IMR-90 (cell line): ENCODE measurements at regions not wholly inside any gene's neighbourhood (a gene's known extent, or its start where the extent isn't known, plus 50 kb on each side); places are given as distances from the start of the nearest gene placed in this dataset.

Experiments
- ATAC-seq: fragments of 200-7000 bp; cut with Tn5 transposase; 2 replicates; pipeline ENCODE4 v1.9.1; 2020; ENCODE audit warnings: low read depth, mild to moderate bottlenecking, moderate library complexity
- BruUV-seq: library from RNA; stranded (reverse); fragments of 400-500 nt; replicated peaks from 2 replicates; lab custom pipeline; 2021; lab: Mats Ljungman, UMichigan
- CTCF ChIA-PET: fragments of 300-600 bp; formaldehyde crosslinking; extraction: SDS; loops from one replicate; lab custom pipeline; 2021; ENCODE audit warnings: antibody characterized with exemption; lab: Yijun Ruan, JAX
- POLR2A ChIA-PET: fragments of 300-600 bp; sonication (Branson Sonifier 250); formaldehyde crosslinking; loops from one replicate; lab custom pipeline; 2022; ENCODE audit warnings: antibody characterized with exemption; ENCODE audit not compliant: unreplicated experiment; lab: Charles Lee
- DNase-seq: peaks from one replicate; pipeline ENCODE4 v3.0.0; 2013
- H2AFZ ChIP-seq: replicated peaks from 2 replicates; pipeline ENCODE3; 2013; ENCODE audit warnings: low read length, mild to moderate bottlenecking; ENCODE audit not compliant: poor library complexity
- H2AK5ac ChIP-seq: 2 replicates; pipeline ENCODE4 v1.6.1; 2013; ENCODE audit warnings: low read depth, low read length, inconsistent platforms
- H2AK9ac ChIP-seq: replicated peaks from 2 replicates; pipeline ENCODE3; 2013; ENCODE audit warnings: mild to moderate bottlenecking, low read depth, low read length, moderate library complexity; ENCODE audit not compliant: poor library complexity
- H2BK120ac ChIP-seq: 2 replicates; pipeline ENCODE4 v1.6.1; 2013; ENCODE audit warnings: low read depth, low read length, inconsistent platforms
- H2BK15ac ChIP-seq: 3 replicates; pipeline ENCODE4 v1.6.1; 2013; ENCODE audit warnings: low read depth, low read length, inconsistent platforms
- H2BK20ac ChIP-seq: 2 replicates; pipeline ENCODE4 v1.6.1; 2013; ENCODE audit warnings: low read depth, mild to moderate bottlenecking, inconsistent platforms, low read length, moderate library complexity
- H2BK5ac ChIP-seq: 2 replicates; pipeline ENCODE4 v1.6.1; 2013; ENCODE audit warnings: mild to moderate bottlenecking, low read depth, low read length, inconsistent platforms; ENCODE audit not compliant: poor library complexity, severe bottlenecking
- H3K14ac ChIP-seq: replicated peaks from 2 replicates; pipeline ENCODE4 v1.6.1; 2013; ENCODE audit warnings: low read depth, low read length, inconsistent platforms
- H3K18ac ChIP-seq: 2 replicates; pipeline ENCODE4 v1.6.1; 2013; ENCODE audit warnings: low read depth, low read length, control low read depth
- H3K23ac ChIP-seq: 2 replicates; pipeline ENCODE4 v1.6.1; 2013; ENCODE audit warnings: low read depth, low read length, inconsistent platforms
- H3K27ac ChIP-seq: 2 replicates; pipeline ENCODE4 v1.5.1; 2013; ENCODE audit warnings: mild to moderate bottlenecking, control low read depth, low read length; ENCODE audit not compliant: insufficient read depth
- H3K27me3 ChIP-seq: 2 replicates; pipeline ENCODE4 v1.6.1; 2013; ENCODE audit warnings: low read length; ENCODE audit not compliant: control insufficient read depth, insufficient read depth
- H3K36me3 ChIP-seq: 2 replicates; pipeline ENCODE4 v1.6.1; 2013; ENCODE audit warnings: low read length, mixed read lengths; ENCODE audit not compliant: control insufficient read depth, insufficient read depth
- H3K4ac ChIP-seq: 2 replicates; pipeline ENCODE4 v1.6.1; 2013; ENCODE audit warnings: low read depth, low read length, inconsistent platforms
- H3K4me1 ChIP-seq: 2 replicates; pipeline ENCODE4 v1.6.1; 2013; ENCODE audit warnings: low read length, mixed read lengths; ENCODE audit not compliant: control insufficient read depth, insufficient read depth
- H3K4me2 ChIP-seq: 2 replicates; pipeline ENCODE4 v1.6.1; 2013; ENCODE audit warnings: low read depth, mild to moderate bottlenecking, control low read depth, low read length, moderate library complexity
- H3K4me3 ChIP-seq: 2 replicates; pipeline ENCODE4 v1.5.1; 2013; ENCODE audit warnings: low read depth, mild to moderate bottlenecking, control low read depth, low read length, moderate library complexity; ENCODE audit not compliant: insufficient read depth
- H3K56ac ChIP-seq: 2 replicates; pipeline ENCODE4 v1.6.1; 2013; ENCODE audit warnings: low read length, inconsistent platforms; ENCODE audit not compliant: insufficient read depth; ENCODE audit errors: extremely low read depth
- H3K79me1 ChIP-seq, 2 experiments: 2 replicates each; pipeline ENCODE4 v1.6.1; 2013; ENCODE audit warnings: low read length in 2 of 2, inconsistent platforms in 1 of 2, low read depth in 1 of 2
- H3K9ac ChIP-seq: 2 replicates; pipeline ENCODE4 v1.6.1; 2013; ENCODE audit warnings: low read depth, low read length, control low read depth
- H3K9me1 ChIP-seq: 2 replicates; pipeline ENCODE4 v1.6.1; 2013; ENCODE audit warnings: low read length, inconsistent platforms; ENCODE audit not compliant: insufficient read depth
- H3K9me3 ChIP-seq: 2 replicates; pipeline ENCODE4 v1.6.1; 2013; ENCODE audit warnings: low read length; ENCODE audit not compliant: control insufficient read depth, insufficient read depth
- H4K20me1 ChIP-seq: 2 replicates; pipeline ENCODE4 v1.6.1; 2013; ENCODE audit warnings: low read length, inconsistent platforms; ENCODE audit not compliant: insufficient read depth
- H4K5ac ChIP-seq: 2 replicates; pipeline ENCODE4 v1.6.1; 2013; ENCODE audit warnings: mild to moderate bottlenecking, low read depth, low read length, control low read depth
- H4K8ac ChIP-seq, 2 experiments: 2 replicates each; pipeline ENCODE4 v1.6.1; 2013; ENCODE audit warnings: low read depth in 2 of 2, low read length in 2 of 2, control low read depth in 1 of 2, inconsistent platforms in 1 of 2
- H4K91ac ChIP-seq: 2 replicates; pipeline ENCODE4 v1.6.1; 2013; ENCODE audit warnings: low read depth, low read length, inconsistent platforms; ENCODE audit not compliant: insufficient read depth
- BHLHE40 ChIP-seq: fragments of 150-350 bp; IDR thresholded peaks from 2 replicates; pipeline ENCODE4 v1.6.1; 2016; ENCODE audit warnings: mild to moderate bottlenecking, low read depth, low read length
- CEBPB ChIP-seq: IDR thresholded peaks from 2 replicates; pipeline ENCODE4 v1.6.1; 2012; ENCODE audit warnings: low read depth, low read length, improper control_type of control experiment
- ELK1 ChIP-seq: fragments of 150-350 bp; IDR thresholded peaks from 2 replicates; pipeline ENCODE4 v1.6.1; 2016; ENCODE audit warnings: low read depth, mild to moderate bottlenecking, low read length, moderate library complexity, borderline replicate concordance
- FOS ChIP-seq: fragments of 150-350 bp; IDR thresholded peaks from 2 replicates; pipeline ENCODE4 v1.6.1; 2016; ENCODE audit warnings: low read depth, low read length
- MAFK ChIP-seq: IDR thresholded peaks from 2 replicates; pipeline ENCODE4 v1.6.1; 2012; ENCODE audit warnings: low read depth, low read length, improper control_type of control experiment
- MAZ ChIP-seq: IDR thresholded peaks from 2 replicates; pipeline ENCODE4 v1.6.1; 2012; ENCODE audit warnings: low read depth, mild to moderate bottlenecking, low read length, improper control_type of control experiment, moderate library complexity, borderline replicate concordance
- MXI1 ChIP-seq: IDR thresholded peaks from 2 replicates; pipeline ENCODE4 v1.6.1; 2012; ENCODE audit warnings: low read depth, mild to moderate bottlenecking, low read length, moderate library complexity, borderline replicate concordance
- NFE2L2 ChIP-seq: fragments of 150-350 bp; IDR thresholded peaks from 2 replicates; pipeline ENCODE4 v1.6.1; 2016; ENCODE audit warnings: low read depth, mild to moderate bottlenecking, low read length
- RAD21 ChIP-seq: IDR thresholded peaks from 2 replicates; pipeline ENCODE4 v1.6.1; 2012; ENCODE audit warnings: low read length, improper control_type of control experiment
- RCOR1 ChIP-seq: IDR thresholded peaks from 2 replicates; pipeline ENCODE4 v1.6.1; 2012; ENCODE audit warnings: mild to moderate bottlenecking, low read length, improper control_type of control experiment; ENCODE audit not compliant: insufficient replicate concordance
- RFX5 ChIP-seq: IDR thresholded peaks from 2 replicates; pipeline ENCODE4 v1.8.0; 2012; ENCODE audit warnings: low read depth, mild to moderate bottlenecking, low read length, moderate library complexity
- SMC3 ChIP-seq: fragments of 150-350 bp; IDR thresholded peaks from 2 replicates; pipeline ENCODE4 v1.6.1; 2016; ENCODE audit warnings: low read depth, mild to moderate bottlenecking, antibody characterized with exemption, low read length, moderate library complexity
- USF2 ChIP-seq: fragments of 150-350 bp; IDR thresholded peaks from 2 replicates; pipeline ENCODE4 v1.6.1; 2017; ENCODE audit warnings: mild to moderate bottlenecking, antibody characterized with exemption, low read length, low read depth
- WGBS, 2 experiments: methylation state at CpG; one replicate each; pipeline versions ENCODE4 v1.1.5 to v1.1.7; 2013; ENCODE audit warnings: missing lambda C conversion rate in 2 of 2; ENCODE audit not compliant: insufficient read length in 1 of 2; ENCODE audit errors: extremely low coverage in 2 of 2; 5-methylcytosine and 5-hydroxymethylcytosine counted together
- dilution Hi-C: fragments of 300-500 bp; cut with HindIII; formaldehyde crosslinking; loops from one replicate; pipeline ENCODE4 v1.14.3; 2018; ENCODE audit warnings: low sequenced_read_pairs; ENCODE audit not compliant: unreplicated experiment
- in situ Hi-C: fragments of 300-500 bp; cut with MboI; formaldehyde crosslinking; loops from 3 replicates; pipeline ENCODE4 v1.14.3; 2019; ENCODE audit warnings: low sequenced_read_pairs, inconsistent platforms, mixed read lengths
- intact Hi-C: fragments of 100-400 bp; cut with micrococcal nuclease; formaldehyde crosslinking; loops from 2 replicates; pipeline ENCODE4 v1.10.0; 2022
- TF ChIP-seq, protein P1 (sequence below): conservative IDR thresholded peaks from 2 replicates; pipeline ENCODE4 v1.5.1; 2012; ENCODE audit warnings: mild to moderate bottlenecking, low read depth, low read length, improper control_type of control experiment

DNA sequence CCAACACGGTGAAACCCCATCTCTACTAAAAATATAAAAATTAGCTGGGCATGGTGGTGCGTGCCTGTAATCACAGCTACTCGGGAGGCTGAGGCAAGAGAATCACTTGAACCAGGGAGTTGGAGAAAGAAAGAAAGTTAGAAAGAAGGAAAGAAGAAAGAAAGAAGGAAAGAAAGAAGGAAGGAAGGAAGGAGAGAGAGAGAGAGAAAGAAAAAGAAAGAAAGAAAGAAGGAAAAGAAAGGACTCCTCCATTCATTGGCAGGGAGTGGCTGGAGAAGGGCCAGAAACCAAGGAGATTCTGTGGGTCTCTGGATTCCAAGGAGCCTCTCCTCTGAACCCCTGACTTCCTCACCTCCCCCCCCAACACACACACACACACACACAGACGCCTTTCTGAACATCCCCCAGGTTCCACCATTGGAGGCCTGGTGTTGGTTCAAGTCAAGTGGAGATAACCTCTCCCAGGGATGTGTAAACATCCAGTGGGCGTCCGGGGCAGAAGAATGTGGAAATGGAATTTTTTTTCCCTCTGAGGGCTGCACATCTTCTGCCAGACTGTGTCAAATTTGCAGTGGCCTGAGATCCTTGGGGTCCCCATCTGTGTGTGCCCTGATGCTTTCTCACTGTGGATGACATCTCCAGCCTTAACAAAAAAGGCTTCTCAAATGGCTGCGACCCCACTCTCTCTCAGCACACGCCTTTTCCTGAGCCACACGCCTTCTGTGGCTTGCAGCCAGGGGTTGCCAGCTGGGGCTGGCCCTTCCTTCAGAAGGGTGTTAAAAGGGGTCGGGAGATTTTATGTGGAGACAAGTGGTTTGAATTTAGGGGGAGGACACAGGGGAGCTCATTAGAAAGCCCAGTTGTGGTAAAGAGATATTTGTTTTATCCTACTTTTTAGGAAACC, 109.3 kb upstream of the HAND1 start:
- H3K23ac ChIP-seq = no peak overlapping the region
- no peaks in the 10 kb centered on the region for H3K36me3 ChIP-seq
- H3K4me2 ChIP-seq = no peak overlapping the region
- H3K4me3 ChIP-seq = no peak overlapping the region
- no peaks in the 10 kb centered on the region for H3K4me1 ChIP-seq
- H3K27me3 ChIP-seq = peaks cover 13% of the 10 kb centered on the region
- H2BK15ac ChIP-seq = no peak overlapping the region
- dilution Hi-C loops (no loop called here), intact Hi-C loops (no loop called here), in situ Hi-C loops (no loop called here)
- no peak overlapping the region for H4K8ac ChIP-seq
- H4K5ac ChIP-seq = no peak overlapping the region
- H3K4ac ChIP-seq = no peak overlapping the region
- no peak overlapping the region for H2AFZ ChIP-seq
- no peak overlapping the region for H3K9ac ChIP-seq
- H3K56ac ChIP-seq = no peak overlapping the region
- ChIA-PET CTCF (no interaction called here), POLR2A (no interaction called here)
- no peak overlapping the region for H2BK20ac ChIP-seq
- H3K14ac ChIP-seq = no peak overlapping the region
- DNase-seq = no peak
- no peak; the same call in 1 of the 2 replicates for ATAC-seq
- H2AK9ac ChIP-seq = no peak overlapping the region
- H4K20me1 ChIP-seq = no peaks in the 10 kb centered on the region
- H2BK5ac ChIP-seq = no peak overlapping the region
- no CpG with 5 or more reads among the region's 10 CpGs for WGBS, 2 experiments
- no peaks in the 10 kb centered on the region for H3K9me1 ChIP-seq
- H3K27ac ChIP-seq = no peak overlapping the region
- no peak overlapping the region for H2AK5ac ChIP-seq
- no peaks in the 10 kb centered on the region for H3K79me1 ChIP-seq
- H3K18ac ChIP-seq = no peak overlapping the region
- TF ChIP-seq, protein P1, sequence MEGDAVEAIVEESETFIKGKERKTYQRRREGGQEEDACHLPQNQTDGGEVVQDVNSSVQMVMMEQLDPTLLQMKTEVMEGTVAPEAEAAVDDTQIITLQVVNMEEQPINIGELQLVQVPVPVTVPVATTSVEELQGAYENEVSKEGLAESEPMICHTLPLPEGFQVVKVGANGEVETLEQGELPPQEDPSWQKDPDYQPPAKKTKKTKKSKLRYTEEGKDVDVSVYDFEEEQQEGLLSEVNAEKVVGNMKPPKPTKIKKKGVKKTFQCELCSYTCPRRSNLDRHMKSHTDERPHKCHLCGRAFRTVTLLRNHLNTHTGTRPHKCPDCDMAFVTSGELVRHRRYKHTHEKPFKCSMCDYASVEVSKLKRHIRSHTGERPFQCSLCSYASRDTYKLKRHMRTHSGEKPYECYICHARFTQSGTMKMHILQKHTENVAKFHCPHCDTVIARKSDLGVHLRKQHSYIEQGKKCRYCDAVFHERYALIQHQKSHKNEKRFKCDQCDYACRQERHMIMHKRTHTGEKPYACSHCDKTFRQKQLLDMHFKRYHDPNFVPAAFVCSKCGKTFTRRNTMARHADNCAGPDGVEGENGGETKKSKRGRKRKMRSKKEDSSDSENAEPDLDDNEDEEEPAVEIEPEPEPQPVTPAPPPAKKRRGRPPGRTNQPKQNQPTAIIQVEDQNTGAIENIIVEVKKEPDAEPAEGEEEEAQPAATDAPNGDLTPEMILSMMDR = no peak
- no peak for TF ChIP-seq SMC3
- no peak for TF ChIP-seq ELK1
- TF ChIP-seq RFX5 = no peak
- TF ChIP-seq NFE2L2 = no peak
- no peak for TF ChIP-seq RCOR1
- no peak for TF ChIP-seq MXI1
- TF ChIP-seq BHLHE40 = no peak
- no peak for TF ChIP-seq USF2
- TF ChIP-seq FOS = no peak
- no peak for TF ChIP-seq MAFK
- TF ChIP-seq RAD21 = no peak
- no peak for TF ChIP-seq CEBPB
- no peak for TF ChIP-seq MAZ
- H2BK120ac ChIP-seq = no peak overlapping the region
- H3K9me3 ChIP-seq = no peaks in the 10 kb centered on the region
- BruUV-seq = no TSS peak
- H4K91ac ChIP-seq = no peak overlapping the region
